Memory B cell (primary cell): ENCODE measurements at regions not wholly inside any gene's neighbourhood (a gene's known extent, or its start where the extent isn't known, plus 50 kb on each side); places are given as distances from the start of the nearest gene placed in this dataset.

Source experiments
- ATAC-seq: fragments of 150-1000 bp; cut with Tn5 transposase; 2 replicates; pipeline ENCODE4 v1.10.0; 2021; ENCODE audit warnings: low read depth, mild to moderate bottlenecking, moderate library complexity
- DNase-seq, 2 donors: peaks; one replicate each; pipeline ENCODE4 v3.0.0; 2022; ENCODE audit warnings: low spot score in 2 of 2
- H3K27ac Mint-ChIP-seq: one replicate; pipeline ENCODE4 v1.8.0; 2022; ENCODE audit warnings: mild to moderate bottlenecking, moderate library complexity, mixed read lengths
- H3K27me3 Mint-ChIP-seq: one replicate; pipeline ENCODE4 v1.8.0; 2022; ENCODE audit warnings: mixed read lengths
- H3K36me3 Mint-ChIP-seq: one replicate; pipeline ENCODE4 v1.8.0; 2022; ENCODE audit warnings: mild to moderate bottlenecking, mixed read lengths
- H3K4me1 Mint-ChIP-seq: one replicate; pipeline ENCODE4 v1.8.0; 2022; ENCODE audit warnings: mixed read lengths
- H3K4me3 Mint-ChIP-seq: one replicate; pipeline ENCODE4 v1.8.0; 2022; ENCODE audit warnings: mild to moderate bottlenecking, moderate library complexity, mixed read lengths
- H3K9me3 Mint-ChIP-seq: one replicate; pipeline ENCODE4 v1.8.0; 2022; ENCODE audit warnings: mixed read lengths

DNA sequence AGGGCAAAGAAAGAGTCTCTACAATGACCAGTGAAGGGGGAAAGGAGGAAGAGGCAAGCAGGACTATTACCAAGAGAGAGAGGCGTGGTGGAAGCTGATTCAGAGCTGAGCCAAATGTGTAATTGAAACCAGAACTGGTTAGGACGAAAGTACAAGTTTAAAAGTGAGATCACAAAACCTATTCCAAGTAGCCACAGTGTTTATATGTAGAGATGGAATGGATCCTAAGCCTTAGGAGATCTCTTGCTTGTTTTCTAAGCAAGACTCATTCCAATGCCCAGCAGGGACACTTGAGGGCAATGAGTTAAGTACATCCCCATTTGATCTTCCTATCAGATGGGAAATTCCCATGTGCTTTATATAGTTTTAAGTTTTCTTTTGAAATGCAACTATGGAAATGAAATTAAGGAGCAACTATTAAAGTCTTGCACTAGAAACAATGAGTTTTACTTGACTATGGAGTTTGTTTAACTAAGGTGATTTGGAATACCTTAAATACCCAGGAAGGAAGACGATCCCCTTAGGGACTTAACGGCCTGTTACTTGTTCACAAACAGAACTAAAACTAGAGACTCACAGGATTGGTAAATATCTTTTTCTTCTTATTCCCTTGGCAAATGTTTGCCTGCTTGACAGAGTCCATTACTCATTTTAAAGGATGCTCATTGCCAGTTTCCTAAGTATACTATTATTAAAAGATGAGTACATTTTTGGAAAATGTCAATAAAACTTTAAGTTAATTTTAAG is 51.1 kb upstream of the SNX2 start:
- H3K4me1 Mint-ChIP-seq, result peaks cover 39% of the 10 kb centered on the region
- H3K9me3 Mint-ChIP-seq, result peaks cover 2% of the 10 kb centered on the region
- H3K36me3 Mint-ChIP-seq, result peaks cover 3% of the 10 kb centered on the region
- H3K4me3 Mint-ChIP-seq, result peak overlapping the region; percentile 86
- ATAC-seq, result peak; percentile 88
- no peaks in the 10 kb centered on the region for H3K27me3 Mint-ChIP-seq
- H3K27ac Mint-ChIP-seq, result peak overlapping the region; percentile 77
- no peak for DNase-seq
